GM10266 (cell line): ENCODE measurements at regions not wholly inside any gene's neighbourhood (a gene's known extent, or its start where the extent isn't known, plus 50 kb on each side); places are given as distances from the start of the nearest gene placed in this dataset.
A peak's percentile ranks its signal among the peaks of the same experiment; 100 is the strongest.

ENCODE experiments used
- DNase-seq: peaks from one replicate; pipeline ENCODE4 v3.0.0; 2012; ENCODE audit errors: extremely low spot score
- TF ChIP-seq, protein P1 (sequence below): IDR thresholded peaks from 2 replicates; pipeline ENCODE4 v1.5.1; 2012; ENCODE audit warnings: mild to moderate bottlenecking, low read depth; ENCODE audit not compliant: control insufficient read depth, insufficient read depth; ENCODE audit errors: missing control alignments

GRCh38 chr2:37809525-37809924, 115.6 kb upstream of the RMDN2 start:
- TF ChIP-seq, protein P1, sequence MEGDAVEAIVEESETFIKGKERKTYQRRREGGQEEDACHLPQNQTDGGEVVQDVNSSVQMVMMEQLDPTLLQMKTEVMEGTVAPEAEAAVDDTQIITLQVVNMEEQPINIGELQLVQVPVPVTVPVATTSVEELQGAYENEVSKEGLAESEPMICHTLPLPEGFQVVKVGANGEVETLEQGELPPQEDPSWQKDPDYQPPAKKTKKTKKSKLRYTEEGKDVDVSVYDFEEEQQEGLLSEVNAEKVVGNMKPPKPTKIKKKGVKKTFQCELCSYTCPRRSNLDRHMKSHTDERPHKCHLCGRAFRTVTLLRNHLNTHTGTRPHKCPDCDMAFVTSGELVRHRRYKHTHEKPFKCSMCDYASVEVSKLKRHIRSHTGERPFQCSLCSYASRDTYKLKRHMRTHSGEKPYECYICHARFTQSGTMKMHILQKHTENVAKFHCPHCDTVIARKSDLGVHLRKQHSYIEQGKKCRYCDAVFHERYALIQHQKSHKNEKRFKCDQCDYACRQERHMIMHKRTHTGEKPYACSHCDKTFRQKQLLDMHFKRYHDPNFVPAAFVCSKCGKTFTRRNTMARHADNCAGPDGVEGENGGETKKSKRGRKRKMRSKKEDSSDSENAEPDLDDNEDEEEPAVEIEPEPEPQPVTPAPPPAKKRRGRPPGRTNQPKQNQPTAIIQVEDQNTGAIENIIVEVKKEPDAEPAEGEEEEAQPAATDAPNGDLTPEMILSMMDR = peak; percentile 5
- no peak for DNase-seq

DNA sequence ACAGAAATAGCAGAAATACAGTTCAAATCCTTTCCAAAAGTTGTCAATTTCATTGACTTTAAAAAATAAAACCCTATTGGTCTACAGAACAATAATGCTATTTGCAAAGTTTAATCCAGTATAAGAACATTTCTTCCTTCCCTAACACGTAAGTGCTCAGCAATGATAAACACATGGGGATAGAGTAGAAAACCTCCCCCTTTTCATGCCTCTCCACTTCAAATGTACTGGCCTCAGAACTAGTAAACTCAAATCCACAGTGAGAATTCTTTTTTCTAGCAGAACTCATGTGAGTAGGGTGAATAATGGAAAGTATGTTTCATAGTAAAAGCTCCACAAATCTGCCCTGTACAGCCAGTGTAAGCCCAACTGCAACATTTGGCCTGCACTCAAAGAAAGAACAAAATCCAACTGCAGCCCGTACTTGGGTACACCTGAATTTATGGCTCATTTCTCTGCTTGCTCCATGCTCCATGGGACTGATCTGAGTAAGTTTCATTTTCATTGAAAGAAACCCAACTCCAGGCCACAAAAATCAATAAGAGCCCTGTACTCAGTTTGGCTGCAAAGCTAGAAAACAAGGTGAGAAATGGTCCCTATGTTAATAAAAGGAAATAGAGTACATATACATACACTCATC, 115.0 kb upstream of the RMDN2 start:
- no peak for DNase-seq
- TF ChIP-seq, protein P1 = no peak

DNA sequence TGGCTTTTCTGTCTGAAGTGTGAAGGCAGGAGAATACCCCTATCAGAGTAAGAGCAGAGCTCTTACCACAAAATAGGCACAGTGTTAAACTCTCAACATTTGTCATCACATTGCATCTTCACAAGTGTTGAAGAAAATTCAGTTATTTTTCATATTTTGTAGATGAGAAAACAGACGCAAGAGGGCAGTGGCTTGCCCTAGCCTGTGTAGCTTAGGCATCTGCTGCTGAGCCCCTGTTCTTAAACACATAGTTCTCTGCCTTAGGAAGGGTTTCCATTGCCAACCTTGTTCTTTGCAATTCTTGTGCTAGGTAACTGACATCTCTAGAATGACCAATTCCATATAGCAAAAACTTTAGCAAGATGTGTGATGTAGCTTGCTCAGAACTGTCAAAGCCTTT, 112.7 kb upstream of the RMDN2 start:
- TF ChIP-seq, protein P1 = peak; percentile 8
- DNase-seq = no peak

- TF ChIP-seq, protein P1 = no peak
- DNase-seq = no peak
Observed at GRCh38 chr2:37812941-37813730, 112.0 kb upstream of the RMDN2 start.

- TF ChIP-seq, protein P1 = no peak
- DNase-seq = no peak
Observed at GRCh38 chr2:37816036-37816435, 109.1 kb upstream of the RMDN2 start.

GRCh38 chr2:37816686-37817085, 108.4 kb upstream of the RMDN2 start:
- TF ChIP-seq, protein P1 = no peak
- no peak for DNase-seq

DNA sequence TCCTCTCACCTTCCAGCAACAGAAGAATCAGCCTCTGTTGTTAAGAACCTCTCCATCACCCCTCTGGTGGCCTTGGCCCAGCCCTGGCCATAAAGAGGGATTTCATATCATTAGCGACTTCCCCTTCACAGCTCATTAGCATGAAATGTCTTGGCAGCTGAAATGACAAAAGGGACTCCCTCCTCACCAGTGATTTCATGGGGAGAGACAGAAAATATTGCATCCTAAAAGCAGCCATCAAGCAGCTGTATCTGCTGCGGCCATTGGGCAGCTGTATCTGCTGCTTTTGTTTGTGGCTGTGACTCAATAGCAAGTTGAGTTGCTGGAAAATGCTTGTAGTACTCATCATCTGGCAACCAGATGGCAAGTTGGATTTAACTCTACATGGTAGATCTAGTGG, 105.9 kb upstream of the RMDN2 start:
- TF ChIP-seq, protein P1 = no peak
- DNase-seq = no peak
